ENCODE measurements at regions not wholly inside any gene's neighbourhood (a gene's known extent, or its start where the extent isn't known, plus 50 kb on each side); places are given as distances from the start of the nearest gene placed in this dataset.

GRCh38 chr11:135073870-135074269 lies 661.8 kb upstream of the B3GAT1 start:
- no peak for TF ChIP-seq CTCF (IDR thresholded peaks at IDR 0.05)
- no peak for TF ChIP-seq EZH2 (IDR thresholded peaks at IDR 0.05)
- TF ChIP-seq EZH2phosphoT487 (IDR thresholded peaks at IDR 0.05): no peak
